ENCODE measurements at regions not wholly inside any gene's neighbourhood (a gene's known extent, or its start where the extent isn't known, plus 50 kb on each side); places are given as distances from the start of the nearest gene placed in this dataset.
A peak's percentile ranks its signal among the peaks of the same experiment; 100 is the strongest.
"Not testable (repeated sequence)": the region's sequence is repeated elsewhere in the genome, so short reads cannot be mapped to it uniquely, and the experiment has no call there.

DNA sequence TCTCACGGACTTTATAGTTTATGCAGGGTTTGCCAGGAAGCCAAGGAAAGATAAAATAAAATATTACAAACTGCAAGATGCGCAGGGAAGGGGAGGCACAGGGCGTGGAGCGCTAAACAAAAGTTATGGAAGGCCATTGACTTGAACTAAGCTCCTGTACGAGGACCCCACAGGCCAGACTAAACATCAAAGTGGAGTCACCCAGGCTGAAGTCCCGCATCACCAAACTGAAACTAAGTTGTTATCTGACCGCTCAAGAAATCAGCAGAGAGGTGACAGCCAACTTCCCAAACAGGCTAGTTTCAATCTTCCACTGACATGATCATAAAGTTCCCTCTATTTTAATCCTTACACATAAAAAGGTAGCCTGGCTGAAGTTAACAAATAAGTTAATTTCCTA, 90.5 kb upstream of the YWHAQ start:
- no peaks in the 10 kb centered on the region for H3K27me3 ChIP-seq (ENCODE audit: insufficient read depth, low read length, poor library complexity, severe bottlenecking)
- no peak overlapping the region for H3K4me3 ChIP-seq (ENCODE audit: low read length)
- no peaks in the 10 kb centered on the region for H3K4me1 ChIP-seq (ENCODE audit: insufficient read depth, low read length)
- peaks cover 0 to 2% of the 10 kb centered on the region in 2 donors for H3K27me3 Mint-ChIP-seq
- no peak for DNase-seq
- H3K27ac ChIP-seq (ENCODE audit: low read depth, low read length): no peak overlapping the region
- no peaks in the 10 kb centered on the region for H3K36me3 ChIP-seq (ENCODE audit: insufficient read depth, low read length)
- CTCF ChIA-PET: no interaction called here
- POLR2A ChIA-PET: no interaction called here
- H3K27ac Mint-ChIP-seq: peak overlapping the region in 2 of 8 donors; percentile 15 to 70
- H3K4me3 Mint-ChIP-seq: no peak overlapping the region
- no peaks in the 10 kb centered on the region for H3K4me1 Mint-ChIP-seq
- H3K9me3 Mint-ChIP-seq: no peaks in the 10 kb centered on the region
- H3K9me3 ChIP-seq (ENCODE audit: low read length): no peaks in the 10 kb centered on the region
- H3K36me3 Mint-ChIP-seq: no peaks in the 10 kb centered on the region

GRCh38 chr2:9722451-9722850, 91.7 kb upstream of the YWHAQ start:
- Mint-ChIP-seq H3K27me3 (peaks cover 0 to 2% of the 10 kb centered on the region in 2 donors), H3K27ac (no peak overlapping the region), H3K9me3 (no peaks in the 10 kb centered on the region), H3K4me1 (no peaks in the 10 kb centered on the region), H3K36me3 (no peaks in the 10 kb centered on the region), H3K4me3 (no peak overlapping the region)
- H3K4me1 ChIP-seq (ENCODE audit: insufficient read depth, low read length): no peaks in the 10 kb centered on the region
- H3K27ac ChIP-seq (ENCODE audit: low read depth, low read length): no peak overlapping the region
- H3K36me3 ChIP-seq (ENCODE audit: insufficient read depth, low read length): no peaks in the 10 kb centered on the region
- ChIA-PET POLR2A (no interaction called here), CTCF (no interaction called here)
- no peak overlapping the region for H3K4me3 ChIP-seq (ENCODE audit: low read length)
- no peaks in the 10 kb centered on the region for H3K27me3 ChIP-seq (ENCODE audit: insufficient read depth, low read length, poor library complexity, severe bottlenecking)
- no peaks in the 10 kb centered on the region for H3K9me3 ChIP-seq (ENCODE audit: low read length)
- DNase-seq: no peak

DNA sequence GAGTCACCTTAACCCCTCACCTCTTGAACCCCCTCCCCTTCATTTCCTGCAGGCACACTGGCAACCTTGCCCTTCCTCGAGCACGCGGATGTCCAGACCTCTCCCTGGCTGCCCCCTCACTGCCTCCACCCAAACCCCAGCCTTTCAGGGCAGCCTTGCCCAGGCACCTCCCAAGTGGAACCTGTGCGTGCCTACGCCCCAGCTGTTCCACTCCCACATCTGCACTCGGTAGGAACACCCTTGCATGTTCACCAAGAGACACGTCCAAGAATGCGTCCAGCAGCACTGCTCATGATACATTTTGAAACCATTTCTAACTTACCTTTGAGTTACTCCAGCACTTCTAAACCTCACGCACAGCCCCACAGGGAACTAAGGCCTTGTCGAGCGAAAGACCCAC, 93.8 kb upstream of the YWHAQ start:
- no peak overlapping the region for H3K27ac ChIP-seq (ENCODE audit: low read depth, low read length)
- H3K4me1 ChIP-seq (ENCODE audit: insufficient read depth, low read length): no peaks in the 10 kb centered on the region
- ChIA-PET CTCF (interaction anchor here (1.0 kb wide), 1 partner anchor 22 kb away, joined by 4 read pairs; no protein-coding TSS in a partner anchor), POLR2A (no interaction called here)
- Mint-ChIP-seq H3K9me3 (no peaks in the 10 kb centered on the region), H3K4me1 (no peaks in the 10 kb centered on the region), H3K27me3 (peaks cover 0 to 2% of the 10 kb centered on the region in 2 donors), H3K36me3 (no peaks in the 10 kb centered on the region), H3K27ac (peak overlapping the region in 1 of 8 donors; percentile 39), H3K4me3 (no peak overlapping the region)
- no peak for DNase-seq
- H3K36me3 ChIP-seq (ENCODE audit: insufficient read depth, low read length): no peaks in the 10 kb centered on the region
- no peaks in the 10 kb centered on the region for H3K9me3 ChIP-seq (ENCODE audit: low read length)
- no peaks in the 10 kb centered on the region for H3K27me3 ChIP-seq (ENCODE audit: insufficient read depth, low read length, poor library complexity, severe bottlenecking)
- H3K4me3 ChIP-seq (ENCODE audit: low read length): no peak overlapping the region

GRCh38 chr2:9725106-9725505, 94.3 kb upstream of the YWHAQ start:
- Mint-ChIP-seq H3K36me3 (no peaks in the 10 kb centered on the region), H3K4me3 (no peak overlapping the region), H3K27ac (no peak overlapping the region), H3K27me3 (peaks cover 0 to 2% of the 10 kb centered on the region in 2 donors), H3K4me1 (no peaks in the 10 kb centered on the region), H3K9me3 (no peaks in the 10 kb centered on the region)
- DNase-seq: no peak
- Histone ChIP-seq H3K36me3 (ENCODE audit: insufficient read depth, low read length) (no peaks in the 10 kb centered on the region), H3K4me1 (ENCODE audit: insufficient read depth, low read length) (no peaks in the 10 kb centered on the region), H3K9me3 (ENCODE audit: low read length) (no peaks in the 10 kb centered on the region), H3K27me3 (ENCODE audit: insufficient read depth, low read length, poor library complexity, severe bottlenecking) (no peaks in the 10 kb centered on the region), H3K27ac (ENCODE audit: low read depth, low read length) (no peak overlapping the region), H3K4me3 (ENCODE audit: low read length) (no peak overlapping the region)
- ChIA-PET POLR2A (no interaction called here), CTCF (no interaction called here)

- CTCF ChIA-PET: interaction anchor here (1.1 kb wide), 1 partner anchor 27 kb away, joined by 3 read pairs; no protein-coding TSS in a partner anchor
- H3K36me3 Mint-ChIP-seq; H3K27me3 ChIP-seq (ENCODE audit: insufficient read depth, low read length, poor library complexity, severe bottlenecking); H3K4me3 ChIP-seq (ENCODE audit: low read length); DNase-seq; H3K4me1 ChIP-seq (ENCODE audit: insufficient read depth, low read length); H3K4me3 Mint-ChIP-seq; POLR2A ChIA-PET; H3K9me3 Mint-ChIP-seq; H3K36me3 ChIP-seq (ENCODE audit: insufficient read depth, low read length); H3K4me1 Mint-ChIP-seq; H3K27me3 Mint-ChIP-seq; H3K27ac ChIP-seq (ENCODE audit: low read depth, low read length); H3K9me3 ChIP-seq (ENCODE audit: low read length): not testable (repeated sequence)
- H3K27ac Mint-ChIP-seq: peak overlapping the region in 1 of 8 donors; percentile 42
Measured at GRCh38 chr2:9726016-9726415, 95.2 kb upstream of the YWHAQ start.

DNA sequence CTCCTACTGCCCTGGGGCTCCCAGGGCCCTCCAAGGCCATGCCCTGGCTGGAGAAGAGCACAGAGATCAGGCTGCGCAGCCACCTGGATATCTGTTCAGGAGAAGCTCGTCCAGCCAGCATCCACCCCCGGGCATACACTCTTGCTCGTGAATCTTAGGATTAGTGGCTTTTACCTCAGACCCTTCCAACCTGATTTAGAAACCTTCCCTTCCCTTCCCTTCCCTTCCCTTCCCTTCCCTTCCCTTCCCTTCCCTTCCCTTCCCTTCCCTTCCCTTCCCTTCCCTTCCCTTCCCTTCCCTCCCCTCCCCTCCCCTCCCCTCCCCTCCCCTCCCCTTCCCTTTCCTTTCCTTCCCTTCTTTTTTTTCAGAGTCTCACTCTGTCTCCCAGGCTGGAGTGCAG, 99.7 kb upstream of the YWHAQ start:
- H3K4me3 Mint-ChIP-seq; CTCF ChIA-PET; POLR2A ChIA-PET; DNase-seq; H3K27ac ChIP-seq (ENCODE audit: low read depth, low read length); H3K27me3 Mint-ChIP-seq; H3K27me3 ChIP-seq (ENCODE audit: insufficient read depth, low read length, poor library complexity, severe bottlenecking); H3K9me3 ChIP-seq (ENCODE audit: low read length); H3K4me1 ChIP-seq (ENCODE audit: insufficient read depth, low read length); H3K27ac Mint-ChIP-seq; H3K4me3 ChIP-seq (ENCODE audit: low read length); H3K36me3 ChIP-seq (ENCODE audit: insufficient read depth, low read length); H3K9me3 Mint-ChIP-seq; H3K36me3 Mint-ChIP-seq: not testable (repeated sequence)
- peaks cover 8 to 13% (median 8%) of the 10 kb centered on the region in 3 donors for H3K4me1 Mint-ChIP-seq

GRCh38 chr2:9732824-9733223, 102.0 kb upstream of the YWHAQ start:
- Histone ChIP-seq H3K4me3 (ENCODE audit: low read length) (no peak overlapping the region), H3K9me3 (ENCODE audit: low read length) (no peaks in the 10 kb centered on the region), H3K27me3 (ENCODE audit: insufficient read depth, low read length, poor library complexity, severe bottlenecking) (no peaks in the 10 kb centered on the region), H3K27ac (ENCODE audit: low read depth, low read length) (no peak overlapping the region), H3K4me1 (ENCODE audit: insufficient read depth, low read length) (peaks cover 28% of the 10 kb centered on the region), H3K36me3 (ENCODE audit: insufficient read depth, low read length) (no peaks in the 10 kb centered on the region)
- no peaks in the 10 kb centered on the region for H3K27me3 Mint-ChIP-seq
- CTCF ChIA-PET: interaction anchor here (1.1 to 1.2 kb wide), 2 partner anchors 28 to 68 kb away, joined by 3 read pairs; no protein-coding TSS in a partner anchor
- peaks cover 3 to 7% (median 3%) of the 10 kb centered on the region in 5 donors for H3K9me3 Mint-ChIP-seq
- peaks cover 0 to 4% (median 0%) of the 10 kb centered on the region in 3 donors for H3K36me3 Mint-ChIP-seq
- no peak for DNase-seq
- no peak overlapping the region for H3K4me3 Mint-ChIP-seq
- H3K27ac Mint-ChIP-seq: peak overlapping the region in 1 of 8 donors; percentile 35
- H3K4me1 Mint-ChIP-seq: peaks cover 28 to 34% (median 28%) of the 10 kb centered on the region in 3 donors
- POLR2A ChIA-PET: no interaction called here

DNA sequence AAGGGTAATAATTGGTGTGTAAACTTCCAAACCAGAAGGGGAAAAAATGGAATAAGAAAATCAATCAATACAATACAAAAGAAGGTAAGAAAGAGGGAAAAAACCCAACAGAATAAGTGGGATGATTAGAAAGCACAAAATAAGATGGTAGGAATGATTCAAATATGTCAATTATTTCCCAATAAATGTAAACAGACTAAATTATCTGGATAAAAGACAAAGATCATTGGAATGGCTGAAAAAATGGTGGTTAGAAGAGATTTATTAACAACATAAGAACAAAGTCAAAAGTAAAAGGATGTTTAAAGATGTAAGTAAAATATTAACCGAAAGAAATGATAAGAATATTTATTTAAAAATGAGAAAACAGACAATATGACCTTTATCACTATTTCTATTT, 103.5 kb upstream of the YWHAQ start:
- Histone ChIP-seq H3K36me3 (ENCODE audit: insufficient read depth, low read length) (no peaks in the 10 kb centered on the region), H3K4me1 (ENCODE audit: insufficient read depth, low read length) (peaks cover 41% of the 10 kb centered on the region), H3K9me3 (ENCODE audit: low read length) (no peaks in the 10 kb centered on the region), H3K27ac (ENCODE audit: low read depth, low read length) (no peak overlapping the region), H3K27me3 (ENCODE audit: insufficient read depth, low read length, poor library complexity, severe bottlenecking) (no peaks in the 10 kb centered on the region), H3K4me3 (ENCODE audit: low read length) (no peak overlapping the region)
- peaks cover 3 to 7% (median 3%) of the 10 kb centered on the region in 5 donors for H3K9me3 Mint-ChIP-seq
- H3K27ac Mint-ChIP-seq: peak overlapping the region in 1 of 8 donors; percentile 38
- ChIA-PET CTCF (no interaction called here), POLR2A (interaction anchor here (2.0 kb wide), 1 partner anchor 104 kb away, joined by 5 read pairs; the partner anchor contains the start of gene YWHAQ)
- peaks cover 0 to 4% (median 0%) of the 10 kb centered on the region in 3 donors for H3K36me3 Mint-ChIP-seq
- H3K27me3 Mint-ChIP-seq: peaks cover 0 to under 1% of the 10 kb centered on the region in 2 donors
- peaks cover 40 to 49% (median 43%) of the 10 kb centered on the region in 3 donors for H3K4me1 Mint-ChIP-seq
- H3K4me3 Mint-ChIP-seq: no peak overlapping the region
- no peak for DNase-seq
